ENCODE measurements at regions not wholly inside any gene's neighbourhood (a gene's known extent, or its start where the extent isn't known, plus 50 kb on each side); places are given as distances from the start of the nearest gene placed in this dataset.

GRCh38 chr1:87206044-87206831 is 122.4 kb upstream of the LMO4 start:
- TF ChIP-seq ZNF274 (IDR thresholded peaks at IDR 0.05; ENCODE audit: low read depth, low read length): no peak
- no peak for TF ChIP-seq YY1 (IDR thresholded peaks at IDR 0.05; ENCODE audit: insufficient read depth, insufficient read length)

Data from NT2/D1 (cell line).